ENCODE measurements at regions not wholly inside any gene's neighbourhood (a gene's known extent, or its start where the extent isn't known, plus 50 kb on each side); places are given as distances from the start of the nearest gene placed in this dataset.

- Histone ChIP-seq H3K36me3 (no peaks in the 10 kb centered on the region), H3K27me3 (no peaks in the 10 kb centered on the region), H3K4me3 (replicated peaks in 1 of 3) (no peak overlapping the region), H3K4me1 (no peaks in the 10 kb centered on the region), H3K9me3 (no peaks in the 10 kb centered on the region), H3K27ac (no peak overlapping the region)
- no peak for TF ChIP-seq POLR2A (IDR thresholded peaks at IDR 0.05)
- TF ChIP-seq, protein P1, sequence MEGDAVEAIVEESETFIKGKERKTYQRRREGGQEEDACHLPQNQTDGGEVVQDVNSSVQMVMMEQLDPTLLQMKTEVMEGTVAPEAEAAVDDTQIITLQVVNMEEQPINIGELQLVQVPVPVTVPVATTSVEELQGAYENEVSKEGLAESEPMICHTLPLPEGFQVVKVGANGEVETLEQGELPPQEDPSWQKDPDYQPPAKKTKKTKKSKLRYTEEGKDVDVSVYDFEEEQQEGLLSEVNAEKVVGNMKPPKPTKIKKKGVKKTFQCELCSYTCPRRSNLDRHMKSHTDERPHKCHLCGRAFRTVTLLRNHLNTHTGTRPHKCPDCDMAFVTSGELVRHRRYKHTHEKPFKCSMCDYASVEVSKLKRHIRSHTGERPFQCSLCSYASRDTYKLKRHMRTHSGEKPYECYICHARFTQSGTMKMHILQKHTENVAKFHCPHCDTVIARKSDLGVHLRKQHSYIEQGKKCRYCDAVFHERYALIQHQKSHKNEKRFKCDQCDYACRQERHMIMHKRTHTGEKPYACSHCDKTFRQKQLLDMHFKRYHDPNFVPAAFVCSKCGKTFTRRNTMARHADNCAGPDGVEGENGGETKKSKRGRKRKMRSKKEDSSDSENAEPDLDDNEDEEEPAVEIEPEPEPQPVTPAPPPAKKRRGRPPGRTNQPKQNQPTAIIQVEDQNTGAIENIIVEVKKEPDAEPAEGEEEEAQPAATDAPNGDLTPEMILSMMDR (IDR thresholded peaks at IDR 0.05) = no peak
- WGBS, 2 donors = 45 to 75% methylated on average over 2 to 3 of the region's 3 CpGs
- DNase-seq = no peak
- intact Hi-C loops (cut with DNase I) = no loop called here
Measured at GRCh38 chrX:39853417-39854030, 244.2 kb downstream of the BCOR start.

DNA sequence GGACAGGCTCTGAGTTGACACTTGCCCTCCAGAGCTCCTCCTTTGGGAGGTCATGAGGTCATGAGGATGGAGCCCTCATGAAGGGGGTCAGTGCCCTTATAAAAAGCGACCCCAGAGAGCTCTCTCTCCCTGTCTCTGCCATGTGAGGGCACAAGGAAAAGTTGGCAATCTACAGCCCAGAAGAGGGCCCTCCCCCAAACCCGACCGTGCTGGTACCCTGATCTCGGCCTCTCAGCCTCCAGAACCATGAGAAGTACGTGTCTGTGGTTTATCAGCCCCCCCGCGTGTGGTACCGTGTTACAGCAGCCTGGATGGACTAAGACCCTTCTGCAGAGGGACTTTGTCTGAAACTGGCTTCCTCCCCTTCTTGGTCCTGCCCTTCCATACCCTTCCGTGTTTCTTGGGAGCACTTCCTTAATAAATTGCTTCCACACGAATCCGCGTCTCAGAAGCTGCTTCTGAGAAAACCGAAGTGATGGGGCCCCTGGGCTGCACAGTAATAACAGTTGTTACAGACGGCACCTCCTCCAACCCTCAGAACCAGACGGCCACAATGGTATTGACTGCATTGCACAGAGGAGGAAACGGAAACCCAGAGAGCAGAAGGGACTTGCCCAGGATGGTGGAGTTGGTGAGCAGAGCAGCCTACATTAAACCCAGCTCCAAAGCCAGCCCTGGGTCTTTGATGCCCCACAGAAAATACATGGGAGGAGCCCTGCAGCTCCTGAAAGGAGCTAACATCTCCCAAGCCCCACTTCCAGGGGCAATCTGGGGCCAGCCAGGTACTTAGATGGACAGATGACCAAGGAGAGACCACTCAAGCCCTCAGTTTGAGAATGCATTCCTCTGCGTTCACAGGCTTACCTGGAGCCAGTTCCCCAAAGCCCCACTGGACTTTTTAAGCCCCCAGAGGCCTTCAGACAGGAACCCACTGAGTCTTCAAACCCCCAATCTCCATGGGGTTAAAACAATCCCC lies 242.7 kb downstream of the BCOR start:
- WGBS, 2 donors = 73 to 74% methylated on average over 11 to 15 of the region's 17 CpGs

DNA sequence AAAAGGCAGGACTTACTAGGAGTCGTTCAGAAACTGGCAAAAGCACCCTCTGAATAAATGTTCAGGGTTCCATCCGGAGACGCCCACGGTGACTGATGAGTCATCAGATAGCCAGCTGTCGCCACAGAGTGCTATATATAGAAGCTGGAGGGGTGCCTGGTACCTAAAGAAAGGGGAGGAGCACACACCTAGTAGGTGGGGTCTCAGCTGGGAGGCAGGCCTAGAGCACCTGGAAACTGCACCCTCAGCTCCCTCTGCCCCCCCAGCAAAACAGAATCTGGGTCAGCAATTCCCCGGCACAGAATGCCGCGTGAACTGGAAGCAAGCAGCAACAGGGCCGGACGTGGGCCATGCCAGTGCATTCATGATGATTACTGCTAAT lies 242.0 kb downstream of the BCOR start:
- Histone ChIP-seq H3K27ac (no peak overlapping the region), H3K4me1 (peaks cover 0 to 4% of the 10 kb centered on the region in 2 donors), H3K4me3 (replicated peaks in 1 of 3) (no peak overlapping the region), H3K27me3 (no peaks in the 10 kb centered on the region), H3K36me3 (no peaks in the 10 kb centered on the region), H3K9me3 (no peaks in the 10 kb centered on the region)
- TF ChIP-seq, protein P1 (IDR thresholded peaks at IDR 0.05) = no peak
- TF ChIP-seq POLR2A (IDR thresholded peaks at IDR 0.05) = no peak
- WGBS, 2 donors = 73 to 74% methylated on average over 3 to 10 of the region's 10 CpGs
- DNase-seq = no peak
- intact Hi-C loops (cut with DNase I) = no loop called here

More for the DNA sequence above, 242.7 kb downstream of the BCOR start:
- no peak for TF ChIP-seq POLR2A (IDR thresholded peaks at IDR 0.05)
- TF ChIP-seq, protein P1 (IDR thresholded peaks at IDR 0.05) = no peak
- intact Hi-C loops (cut with DNase I) = no loop called here
- Histone ChIP-seq H3K27ac (no peak overlapping the region), H3K4me1 (peaks cover 0 to 2% of the 10 kb centered on the region in 2 donors), H3K4me3 (replicated peaks in 1 of 3) (no peak overlapping the region), H3K36me3 (no peaks in the 10 kb centered on the region), H3K9me3 (no peaks in the 10 kb centered on the region), H3K27me3 (no peaks in the 10 kb centered on the region)
- no peak for DNase-seq

- no peak for TF ChIP-seq POLR2A (IDR thresholded peaks at IDR 0.05)
- TF ChIP-seq, protein P1 (IDR thresholded peaks at IDR 0.05) = no peak
- 77 to 79% methylated on average over 5 to 7 of the region's 7 CpGs for WGBS, 2 donors
Measured at GRCh38 chrX:39856472-39857121, 241.2 kb downstream of the BCOR start.

More at GRCh38 chrX:39856472-39857121, 241.2 kb downstream of the BCOR start:
- no peak overlapping the region for H3K27ac ChIP-seq
- no peak overlapping the region for H3K4me3 ChIP-seq (replicated peaks in 1 of 3)
- DNase-seq = no peak
- no peaks in the 10 kb centered on the region for H3K27me3 ChIP-seq
- intact Hi-C loops (cut with DNase I) = no loop called here
- H3K4me1 ChIP-seq = peaks cover 0 to 4% of the 10 kb centered on the region in 2 donors
- H3K36me3 ChIP-seq = no peaks in the 10 kb centered on the region
- no peaks in the 10 kb centered on the region for H3K9me3 ChIP-seq

Measured in thyroid gland (tissue), 4 donors.